ENCODE measurements at regions not wholly inside any gene's neighbourhood (a gene's known extent, or its start where the extent isn't known, plus 50 kb on each side); places are given as distances from the start of the nearest gene placed in this dataset.
"Not testable (repeated sequence)": the region's sequence is repeated elsewhere in the genome, so short reads cannot be mapped to it uniquely, and the experiment has no call there.

DNA sequence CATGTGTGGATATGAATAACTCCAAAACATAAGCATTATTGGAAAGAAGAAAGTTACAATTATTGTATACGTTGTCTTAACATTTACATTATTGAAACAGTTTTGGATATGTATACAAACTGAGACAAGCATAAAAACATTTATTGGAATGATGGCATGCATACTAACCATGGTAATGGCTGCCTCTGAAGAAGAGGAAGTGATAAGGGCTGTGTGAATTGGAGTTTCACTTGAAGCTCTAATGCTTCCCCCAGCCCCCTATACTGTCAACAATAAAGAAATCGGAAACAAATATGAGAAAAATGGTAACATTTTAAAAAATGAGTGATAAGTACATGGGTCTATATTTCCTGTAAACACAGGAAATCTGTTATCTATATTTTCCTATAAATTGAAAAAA, 367.7 kb upstream of the DPYD start:
- H3K4me3 ChIP-seq (ENCODE audit: low read depth, low read length) = no peak overlapping the region
- TF ChIP-seq, protein P1, sequence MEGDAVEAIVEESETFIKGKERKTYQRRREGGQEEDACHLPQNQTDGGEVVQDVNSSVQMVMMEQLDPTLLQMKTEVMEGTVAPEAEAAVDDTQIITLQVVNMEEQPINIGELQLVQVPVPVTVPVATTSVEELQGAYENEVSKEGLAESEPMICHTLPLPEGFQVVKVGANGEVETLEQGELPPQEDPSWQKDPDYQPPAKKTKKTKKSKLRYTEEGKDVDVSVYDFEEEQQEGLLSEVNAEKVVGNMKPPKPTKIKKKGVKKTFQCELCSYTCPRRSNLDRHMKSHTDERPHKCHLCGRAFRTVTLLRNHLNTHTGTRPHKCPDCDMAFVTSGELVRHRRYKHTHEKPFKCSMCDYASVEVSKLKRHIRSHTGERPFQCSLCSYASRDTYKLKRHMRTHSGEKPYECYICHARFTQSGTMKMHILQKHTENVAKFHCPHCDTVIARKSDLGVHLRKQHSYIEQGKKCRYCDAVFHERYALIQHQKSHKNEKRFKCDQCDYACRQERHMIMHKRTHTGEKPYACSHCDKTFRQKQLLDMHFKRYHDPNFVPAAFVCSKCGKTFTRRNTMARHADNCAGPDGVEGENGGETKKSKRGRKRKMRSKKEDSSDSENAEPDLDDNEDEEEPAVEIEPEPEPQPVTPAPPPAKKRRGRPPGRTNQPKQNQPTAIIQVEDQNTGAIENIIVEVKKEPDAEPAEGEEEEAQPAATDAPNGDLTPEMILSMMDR (IDR thresholded peaks at IDR 0.05; ENCODE audit: low read depth, low read length) = no peak

DNA sequence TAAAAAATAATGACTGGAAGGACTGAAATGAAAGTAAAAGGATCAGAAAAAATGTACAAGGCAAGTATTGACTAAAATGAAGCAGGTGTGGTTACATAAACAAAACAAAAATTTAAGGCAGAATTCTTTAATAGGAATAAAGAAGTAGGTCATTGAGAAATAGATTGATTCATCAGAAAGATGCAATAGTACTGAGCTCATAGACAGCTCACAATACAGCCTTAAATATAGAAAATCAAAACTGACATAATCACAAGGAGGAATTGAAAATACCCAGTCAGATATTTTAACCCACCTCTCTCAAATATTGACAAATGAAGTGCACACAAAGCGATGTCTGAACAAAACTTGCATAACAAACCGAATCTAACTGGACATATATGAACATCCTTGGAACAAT, 366.8 kb upstream of the DPYD start:
- no peak overlapping the region for H3K4me3 ChIP-seq (ENCODE audit: low read depth, low read length)
- TF ChIP-seq, protein P1 (IDR thresholded peaks at IDR 0.05; ENCODE audit: low read depth, low read length) = no peak

DNA sequence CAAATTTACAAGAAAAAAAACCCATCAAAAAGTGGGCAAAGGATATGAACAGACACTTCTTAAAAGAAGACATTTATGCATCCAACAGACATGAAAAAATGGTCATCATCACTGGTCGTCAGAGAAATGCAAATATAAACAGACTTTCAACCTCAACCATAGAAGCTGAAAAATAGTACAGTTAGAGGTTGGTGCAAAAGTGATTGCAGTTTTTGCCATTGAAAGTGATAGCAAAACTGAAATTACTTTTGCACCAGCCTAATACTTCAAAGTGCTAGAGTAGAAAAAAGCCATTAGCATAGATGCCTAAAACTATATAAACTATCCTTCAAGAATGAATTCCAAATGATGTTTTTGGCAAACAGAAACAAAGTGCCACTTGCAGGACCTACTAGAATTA, 365.8 kb upstream of the DPYD start:
- TF ChIP-seq, protein P1 (IDR thresholded peaks at IDR 0.05; ENCODE audit: low read depth, low read length) = no peak
- H3K4me3 ChIP-seq (ENCODE audit: low read depth, low read length) = no peak overlapping the region

DNA sequence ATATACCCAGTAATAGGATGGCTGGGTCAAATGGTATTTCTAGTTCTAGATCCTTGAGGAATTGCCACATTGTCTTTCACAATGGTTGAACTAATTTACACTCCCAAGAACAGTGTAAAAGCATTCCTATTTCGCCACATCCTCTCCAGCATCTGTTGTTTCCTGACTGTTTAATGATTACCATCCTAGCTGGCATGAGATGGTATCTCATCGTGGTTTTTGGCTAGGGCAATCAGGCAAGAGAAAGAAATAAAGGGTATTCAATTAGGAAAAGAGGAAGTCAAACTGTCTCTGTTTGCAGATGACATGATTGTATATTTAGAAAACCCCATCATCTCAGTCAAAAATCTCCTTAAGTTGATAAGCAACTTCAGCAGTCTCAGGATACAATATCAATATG, 364.5 kb upstream of the DPYD start:
- not testable (repeated sequence) for H3K4me3 ChIP-seq (ENCODE audit: low read depth, low read length)

DNA sequence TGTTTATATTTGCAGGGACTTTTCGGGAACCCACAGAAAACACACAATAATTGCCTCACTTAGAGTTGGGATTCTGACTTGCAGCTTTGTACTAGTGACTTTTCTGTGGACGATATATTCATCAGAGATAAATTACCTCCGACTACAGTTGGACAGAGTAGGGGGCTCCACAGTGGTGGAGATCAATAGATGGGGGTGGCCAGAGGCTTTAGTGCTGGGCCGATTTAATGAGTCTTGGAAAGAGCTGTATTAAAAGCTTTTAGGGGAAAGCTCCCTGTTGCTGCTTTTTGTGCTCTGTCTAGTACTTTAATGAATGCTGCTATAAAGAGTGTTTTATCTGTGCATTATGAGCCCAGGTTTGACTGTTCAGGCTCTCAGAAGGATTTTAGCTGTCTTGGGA, 359.2 kb upstream of the DPYD start:
- H3K4me3 ChIP-seq (ENCODE audit: low read depth, low read length) = no peak overlapping the region
- TF ChIP-seq, protein P1 (IDR thresholded peaks at IDR 0.05; ENCODE audit: low read depth, low read length) = no peak

DNA sequence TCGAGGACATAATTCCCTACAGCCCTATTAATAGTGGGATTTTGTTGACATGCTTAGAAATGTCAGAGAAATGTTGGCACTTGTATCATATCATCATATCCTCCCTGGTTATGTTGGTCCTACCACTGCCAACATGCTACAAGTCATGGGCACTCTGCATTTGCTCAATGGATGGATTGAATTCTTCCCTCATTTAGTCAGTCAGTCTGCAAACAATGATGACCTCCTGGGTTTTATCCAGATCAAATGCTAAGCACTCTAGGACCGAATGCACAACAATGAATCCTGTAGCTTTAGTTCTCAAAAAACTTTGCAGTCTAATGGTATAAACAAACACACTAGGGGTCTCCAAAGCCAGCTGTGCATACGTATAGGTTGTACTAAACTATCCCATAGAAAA, 357.2 kb upstream of the DPYD start:
- no peak overlapping the region for H3K4me3 ChIP-seq (ENCODE audit: low read depth, low read length)
- TF ChIP-seq, protein P1 (IDR thresholded peaks at IDR 0.05; ENCODE audit: low read depth, low read length) = no peak

DNA sequence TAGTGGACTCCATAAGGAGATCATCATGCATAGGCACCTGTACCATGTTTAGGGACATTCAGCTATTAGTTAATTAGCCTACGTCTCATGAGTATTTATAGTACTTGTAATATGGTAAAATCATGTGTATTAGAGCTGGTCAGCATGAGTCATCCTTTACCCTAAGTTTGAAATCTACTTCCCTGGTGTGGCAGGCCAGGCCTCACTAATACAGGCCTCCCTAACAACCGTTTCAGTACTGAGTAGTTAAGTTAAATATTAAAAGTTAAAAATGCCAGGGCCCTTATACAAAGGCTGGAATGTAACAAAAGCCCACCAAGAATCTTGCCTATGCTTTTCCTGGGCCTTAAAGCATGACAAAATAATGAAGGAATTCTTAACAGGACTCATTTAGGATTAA, 356.3 kb upstream of the DPYD start:
- no peak overlapping the region for H3K4me3 ChIP-seq (ENCODE audit: low read depth, low read length)
- TF ChIP-seq, protein P1 (IDR thresholded peaks at IDR 0.05; ENCODE audit: low read depth, low read length) = no peak

DNA sequence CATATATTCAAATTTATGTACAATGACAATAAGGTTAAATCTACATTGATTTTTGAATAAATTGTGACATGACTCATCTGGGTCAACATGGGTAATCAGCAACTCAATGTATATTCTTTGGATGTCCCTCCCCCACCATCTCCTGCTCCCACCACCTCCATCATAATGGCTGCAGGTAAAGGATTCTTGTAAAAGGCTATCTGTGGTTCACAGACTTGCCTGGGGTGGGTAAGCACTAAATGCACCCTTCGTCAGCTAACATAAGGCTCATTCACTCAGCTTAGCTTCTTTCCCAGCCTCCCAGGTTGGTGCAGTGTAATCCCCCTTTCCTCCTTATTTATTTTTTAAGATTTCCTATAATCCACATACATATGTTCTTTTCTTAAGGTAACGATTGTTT, 355.7 kb upstream of the DPYD start:
- TF ChIP-seq, protein P1 (IDR thresholded peaks at IDR 0.05; ENCODE audit: low read depth, low read length) = no peak

More for the DNA sequence above, 355.7 kb upstream of the DPYD start:
- H3K4me3 ChIP-seq (ENCODE audit: low read depth, low read length) = no peak overlapping the region

Data from WI38 (cell line).